ENCODE measurements at regions not wholly inside any gene's neighbourhood (a gene's known extent, or its start where the extent isn't known, plus 50 kb on each side); places are given as distances from the start of the nearest gene placed in this dataset.

DNA sequence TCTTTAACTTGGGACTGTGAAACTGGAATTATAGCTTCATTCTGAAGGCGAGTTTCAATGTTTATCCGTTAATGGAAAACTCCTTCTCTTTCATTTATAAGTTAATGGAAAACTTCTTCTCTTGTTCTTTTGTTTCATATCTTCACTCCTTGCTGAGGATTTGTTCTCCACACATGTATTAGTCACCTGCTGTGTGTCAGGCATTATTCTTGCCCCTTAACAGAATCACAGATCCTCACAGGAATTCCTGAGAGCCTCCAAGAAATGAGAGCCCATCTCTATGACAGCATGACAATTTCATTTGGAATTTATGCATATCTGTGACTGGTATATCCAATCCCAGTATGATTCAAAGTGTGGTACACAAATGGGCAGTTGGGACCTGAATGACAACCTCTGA lies 545.8 kb downstream of the BCL11A start:
- ATAC-seq = no peak
- 84 to 95% (median 92%) methylated on average over 2 of the region's 2 CpGs for WGBS, 3 donors
- H3K9me3 ChIP-seq = no peaks in the 10 kb centered on the region
- H3K4me3 ChIP-seq = no peak overlapping the region
- H3K27ac ChIP-seq = no peak overlapping the region
- no peaks in the 10 kb centered on the region for H3K36me3 ChIP-seq (ENCODE audit: insufficient read depth in 1 of 2, low read depth in 1 of 2)
- TF ChIP-seq, protein P1, sequence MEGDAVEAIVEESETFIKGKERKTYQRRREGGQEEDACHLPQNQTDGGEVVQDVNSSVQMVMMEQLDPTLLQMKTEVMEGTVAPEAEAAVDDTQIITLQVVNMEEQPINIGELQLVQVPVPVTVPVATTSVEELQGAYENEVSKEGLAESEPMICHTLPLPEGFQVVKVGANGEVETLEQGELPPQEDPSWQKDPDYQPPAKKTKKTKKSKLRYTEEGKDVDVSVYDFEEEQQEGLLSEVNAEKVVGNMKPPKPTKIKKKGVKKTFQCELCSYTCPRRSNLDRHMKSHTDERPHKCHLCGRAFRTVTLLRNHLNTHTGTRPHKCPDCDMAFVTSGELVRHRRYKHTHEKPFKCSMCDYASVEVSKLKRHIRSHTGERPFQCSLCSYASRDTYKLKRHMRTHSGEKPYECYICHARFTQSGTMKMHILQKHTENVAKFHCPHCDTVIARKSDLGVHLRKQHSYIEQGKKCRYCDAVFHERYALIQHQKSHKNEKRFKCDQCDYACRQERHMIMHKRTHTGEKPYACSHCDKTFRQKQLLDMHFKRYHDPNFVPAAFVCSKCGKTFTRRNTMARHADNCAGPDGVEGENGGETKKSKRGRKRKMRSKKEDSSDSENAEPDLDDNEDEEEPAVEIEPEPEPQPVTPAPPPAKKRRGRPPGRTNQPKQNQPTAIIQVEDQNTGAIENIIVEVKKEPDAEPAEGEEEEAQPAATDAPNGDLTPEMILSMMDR (IDR thresholded peaks at IDR 0.05) = no peak
- peaks cover 0 to 3% (median 0%) of the 10 kb centered on the region in 3 donors for H3K27me3 ChIP-seq (ENCODE audit: insufficient read depth in 3 of 3, low read length in 2 of 3)
- H3K4me1 ChIP-seq = no peaks in the 10 kb centered on the region
- intact Hi-C loops (cut with DNase I) = no loop called here
- no peak for DNase-seq

DNA sequence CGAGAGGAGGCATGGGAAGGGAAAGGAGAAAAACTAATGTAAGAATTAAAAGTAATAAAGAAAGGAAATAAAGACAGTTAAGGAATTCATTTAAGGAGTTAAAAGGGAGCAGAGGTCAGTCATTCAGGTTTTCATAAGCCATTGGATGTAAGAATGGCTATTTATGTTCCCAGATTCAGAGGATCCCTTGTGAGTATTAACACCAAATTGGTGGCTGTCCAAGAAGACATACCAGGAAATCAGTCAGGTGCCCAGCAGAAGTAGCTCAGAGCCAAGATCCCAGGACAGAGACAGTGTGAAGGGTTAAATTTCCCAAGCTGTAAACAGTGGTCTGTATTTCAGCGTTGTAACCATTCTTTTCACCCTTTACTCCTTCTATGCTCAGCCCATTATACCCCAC lies 550.4 kb downstream of the BCL11A start:
- ATAC-seq = no peak
- no peak overlapping the region for H3K4me3 ChIP-seq
- TF ChIP-seq, protein P1 (IDR thresholded peaks at IDR 0.05) = no peak
- DNase-seq = no peak
- intact Hi-C loops (cut with DNase I) = no loop called here
- 44 to 57% (median 50%) methylated on average over 2 of the region's 2 CpGs for WGBS, 3 donors
- H3K27ac ChIP-seq = no peak overlapping the region
- H3K4me1 ChIP-seq = no peaks in the 10 kb centered on the region
- H3K27me3 ChIP-seq (ENCODE audit: insufficient read depth in 3 of 3, low read length in 2 of 3) = peaks cover 0 to 5% (median 2%) of the 10 kb centered on the region in 3 donors
- H3K9me3 ChIP-seq = no peaks in the 10 kb centered on the region
- no peaks in the 10 kb centered on the region for H3K36me3 ChIP-seq (ENCODE audit: insufficient read depth in 1 of 2, low read depth in 1 of 2)

DNA sequence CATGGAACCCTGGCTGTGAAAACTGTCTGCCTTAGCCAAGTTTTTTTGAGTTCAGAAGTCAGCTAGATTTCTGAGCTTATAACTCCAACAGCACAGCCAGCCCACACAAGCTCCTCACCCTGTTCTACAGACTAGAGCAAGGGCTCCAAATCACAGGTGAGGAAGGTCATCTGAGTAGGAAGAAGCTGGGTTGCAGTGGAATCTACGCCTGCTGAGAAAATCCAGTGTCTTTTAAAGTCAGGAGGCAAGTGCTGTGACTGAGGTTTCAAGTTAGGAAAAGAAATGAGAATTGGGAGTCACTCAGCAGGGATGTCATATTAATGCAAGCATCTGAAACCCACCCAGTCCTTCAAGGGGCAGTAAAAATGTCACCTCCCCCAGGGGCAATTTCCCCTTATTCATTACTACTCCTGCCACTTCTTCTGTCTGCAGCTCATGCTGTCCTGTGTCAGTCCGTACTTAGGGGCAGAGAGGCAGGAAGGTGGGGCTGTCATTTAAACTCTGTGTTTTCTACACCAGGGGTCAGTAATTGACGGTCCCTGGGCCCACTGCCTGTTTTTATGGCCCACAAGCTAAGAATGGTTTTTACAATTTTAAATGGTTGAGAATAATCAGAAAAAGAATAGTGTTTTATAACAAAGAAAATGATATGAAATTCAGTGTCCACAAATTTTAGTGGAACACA lies 551.1 kb downstream of the BCL11A start:
- Histone ChIP-seq H3K4me3 (no peak overlapping the region), H3K36me3 (ENCODE audit: insufficient read depth in 1 of 2, low read depth in 1 of 2) (no peaks in the 10 kb centered on the region), H3K27me3 (ENCODE audit: insufficient read depth in 3 of 3, low read length in 2 of 3) (peaks cover 0 to 5% (median 2%) of the 10 kb centered on the region in 3 donors), H3K4me1 (no peaks in the 10 kb centered on the region), H3K27ac (no peak overlapping the region), H3K9me3 (no peaks in the 10 kb centered on the region)
- WGBS, 3 donors = 46 to 63% (median 57%) methylated on average over 3 of the region's 3 CpGs
- intact Hi-C loops (cut with DNase I) = no loop called here
- DNase-seq = no peak
- ATAC-seq = no peak
- TF ChIP-seq, protein P1 (IDR thresholded peaks at IDR 0.05) = no peak

DNA sequence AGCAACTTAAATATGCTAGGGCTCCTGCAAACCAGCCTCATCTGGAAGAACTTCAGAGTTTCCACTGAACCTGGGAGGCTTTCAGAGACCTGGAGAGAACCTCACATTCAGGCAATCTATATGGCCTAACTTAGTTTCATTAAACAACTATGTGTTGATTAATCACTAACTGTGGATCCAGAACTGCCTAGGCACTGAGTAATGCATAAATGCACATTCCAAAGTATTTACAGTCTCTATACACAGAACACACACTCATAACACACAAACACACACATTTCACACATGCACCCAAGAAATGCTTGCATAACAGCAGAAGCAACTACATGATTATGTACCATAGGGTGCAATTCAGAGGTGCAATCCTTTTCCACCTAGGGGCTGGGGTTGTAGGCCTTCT lies 552.8 kb downstream of the BCL11A start:
- TF ChIP-seq, protein P1 (IDR thresholded peaks at IDR 0.05) = no peak
- DNase-seq (no peak), ATAC-seq (no peak)
- Histone ChIP-seq H3K9me3 (no peaks in the 10 kb centered on the region), H3K4me1 (no peaks in the 10 kb centered on the region), H3K36me3 (ENCODE audit: insufficient read depth in 1 of 2, low read depth in 1 of 2) (no peaks in the 10 kb centered on the region), H3K27ac (no peak overlapping the region), H3K27me3 (ENCODE audit: insufficient read depth in 3 of 3, low read length in 2 of 3) (peaks cover 0 to 5% (median 2%) of the 10 kb centered on the region in 3 donors), H3K4me3 (no peak overlapping the region)
- intact Hi-C loops (cut with DNase I) = no loop called here

DNA sequence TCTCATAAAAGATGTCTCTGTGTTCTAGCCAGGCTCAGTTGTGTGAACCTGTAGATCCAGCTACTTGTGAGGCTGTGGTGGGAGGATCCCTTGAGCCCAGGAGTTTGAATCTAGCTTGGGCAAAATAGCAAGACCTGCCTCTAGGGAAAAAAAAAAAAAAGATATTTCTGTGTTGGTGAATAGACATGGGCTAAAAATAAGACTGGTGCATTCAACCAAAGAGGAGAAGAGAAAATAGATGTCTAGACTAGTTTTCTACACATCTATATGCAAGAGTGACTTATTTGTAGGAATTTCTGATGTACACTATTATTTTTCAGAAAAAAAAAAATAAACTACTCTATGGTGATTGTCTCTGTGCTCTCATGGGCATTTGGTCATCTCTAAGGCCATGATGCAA lies 555.1 kb downstream of the BCL11A start:
- no peak for ATAC-seq

More for the DNA sequence above, 555.1 kb downstream of the BCL11A start:
- DNase-seq = no peak
- TF ChIP-seq, protein P1 (IDR thresholded peaks at IDR 0.05) = no peak
- intact Hi-C loops (cut with DNase I) = no loop called here
- no peaks in the 10 kb centered on the region for H3K36me3 ChIP-seq (ENCODE audit: insufficient read depth in 1 of 2, low read depth in 1 of 2)
- H3K9me3 ChIP-seq = no peaks in the 10 kb centered on the region
- H3K4me3 ChIP-seq = no peak overlapping the region
- no peak overlapping the region for H3K27ac ChIP-seq
- peaks cover 0 to 5% (median 2%) of the 10 kb centered on the region in 3 donors for H3K27me3 ChIP-seq (ENCODE audit: insufficient read depth in 3 of 3, low read length in 2 of 3)
- no peaks in the 10 kb centered on the region for H3K4me1 ChIP-seq
